K562 (cell line): ENCODE measurements at regions not wholly inside any gene's neighbourhood (a gene's known extent, or its start where the extent isn't known, plus 50 kb on each side); places are given as distances from the start of the nearest gene placed in this dataset.
A peak's percentile ranks its signal among the peaks of the same experiment; 100 is the strongest.

Experiments
- ATAC-seq: fragments of 200-7000 bp; cut with Tn5 transposase; 3 replicates; pipeline ENCODE4 v1.9.1; 2020; ENCODE audit warnings: moderate library complexity
- BruUV-seq: library from RNA; stranded (reverse); fragments of 400-500 nt; replicated peaks from 2 replicates; lab custom pipeline; 2021; lab: Mats Ljungman, UMichigan
- CTCF ChIA-PET: fragments of 300-600 bp; formaldehyde crosslinking; extraction: SDS; loops from one replicate; lab custom pipeline; 2021; ENCODE audit warnings: low intra/inter-chr PET ratio; lab: Yijun Ruan, JAX
- POLR2A ChIA-PET: fragments of 300-600, 350-650 bp; sonication (Branson Sonifier 250); formaldehyde crosslinking; extraction: SDS; loops from one replicate; lab custom pipeline; 2021; ENCODE audit warnings: antibody characterized with exemption, inconsistent platforms; lab: Yijun Ruan, JAX
- DNase-seq, 4 experiments: peaks; one replicate each; pipeline versions ENCODE4 v3.0.0 to v3.0.0-alpha.2; 2011 to 2018; ENCODE audit warnings: low spot score in 3 of 4, mixed read lengths in 3 of 4; ENCODE audit errors: extremely low read depth in 1 of 4
- FAIRE-seq: peaks from 2 replicates; lab custom pipeline; 2011; peaks lifted over from hg19 to GRCh38; lab: Jason Lieb, UNC
- H2AFZ ChIP-seq: 2 replicates; pipeline ENCODE4 v1.6.0; 2011; ENCODE audit warnings: low read depth, low read length, control low read depth, inconsistent platforms
- H3K27ac ChIP-seq: fragments of 200-600 bp; 3 replicates; pipeline ENCODE4 v1.8.0; 2011; ENCODE audit warnings: low read depth, mild to moderate bottlenecking, control low read depth, inconsistent platforms, low read length, moderate library complexity, mixed read lengths; ENCODE audit errors: extremely low read depth
- H3K27me3 ChIP-seq, 2 experiments: fragments of 300-600 bp in 1 of 2; 2 replicates in 1 of 2; 3 replicates in 1 of 2; pipeline versions ENCODE4 v1.6.0 to v1.8.0; 2011; ENCODE audit warnings: inconsistent platforms in 2 of 2, low read length in 2 of 2, mild to moderate bottlenecking in 1 of 2, mixed read lengths in 1 of 2, moderate library complexity in 1 of 2; ENCODE audit not compliant: control insufficient read depth in 2 of 2, insufficient read depth in 2 of 2
- H3K36me3 ChIP-seq: fragments of 300-600 bp; 3 replicates; pipeline ENCODE4 v1.8.0; 2011; ENCODE audit warnings: mild to moderate bottlenecking, low read length, inconsistent platforms; ENCODE audit not compliant: control insufficient read depth, insufficient read depth
- H3K4me1 ChIP-seq, 2 experiments: fragments of 200-600 bp in 1 of 2; replicated peaks in 1 of 2; 2 replicates in 1 of 2; 3 replicates in 1 of 2; pipeline versions ENCODE4 v1.5.1 to v1.8.0; 2011; ENCODE audit warnings: inconsistent platforms in 2 of 2, low read length in 2 of 2, mild to moderate bottlenecking in 1 of 2, mixed read lengths in 1 of 2, moderate library complexity in 1 of 2; ENCODE audit not compliant: control insufficient read depth in 2 of 2, insufficient read depth in 2 of 2
- H3K4me2 ChIP-seq: 2 replicates; pipeline ENCODE4 v1.6.1; 2011; ENCODE audit warnings: low read length, control low read depth, inconsistent platforms, mixed read lengths; ENCODE audit not compliant: insufficient read depth
- H3K4me3 ChIP-seq: fragments of 200-600 bp; sonication (generic), shearing (Covaris generic); 2 replicates; pipeline ENCODE4 v1.5.1; 2016; ENCODE audit warnings: control low read depth, inconsistent platforms
- H3K79me2 ChIP-seq: fragments of 200-600 bp; 3 replicates; pipeline ENCODE4 v1.8.0; 2011; ENCODE audit warnings: low read length, inconsistent platforms; ENCODE audit not compliant: control insufficient read depth, insufficient read depth
- H3K9ac ChIP-seq, 2 experiments: 2 replicates each; pipeline versions ENCODE4 v1.6.0 to v1.6.1; 2011; ENCODE audit warnings: low read depth in 2 of 2, low read length in 2 of 2, control low read depth in 1 of 2, inconsistent platforms in 1 of 2, mild to moderate bottlenecking in 1 of 2, mixed read lengths in 1 of 2; ENCODE audit not compliant: insufficient read depth in 1 of 2
- H3K9me1 ChIP-seq: one replicate; pipeline ENCODE4 v1.6.0; 2011; ENCODE audit warnings: inconsistent platforms, mild to moderate bottlenecking, low read length, moderate library complexity; ENCODE audit not compliant: control insufficient read depth, insufficient read depth
- H3K9me3 ChIP-seq: replicated peaks from 2 replicates; pipeline ENCODE4 v1.5.1; 2011; ENCODE audit warnings: low read depth, low read length, inconsistent platforms; ENCODE audit not compliant: control insufficient read depth, insufficient read depth
- H4K20me1 ChIP-seq: replicated peaks from 2 replicates; pipeline ENCODE4 v1.6.1; 2011; ENCODE audit warnings: low read length, inconsistent platforms, mixed read lengths; ENCODE audit not compliant: control insufficient read depth, insufficient read depth
- BRD9 ChIP-seq: fragments of 450-650 bp; IDR thresholded peaks from 2 replicates; pipeline ENCODE4 v1.6.1; 2018; ENCODE audit warnings: low read depth; ENCODE audit not compliant: partially characterized antibody
- CCAR2 ChIP-seq: fragments of 200-400 bp; formaldehyde crosslinking; IDR thresholded peaks from 2 replicates; pipeline ENCODE4 v1.6.1; 2017; ENCODE audit warnings: mild to moderate bottlenecking, low read depth, low read length
- CTBP1 ChIP-seq: fragments of 450-650 bp; IDR thresholded peaks from 2 replicates; pipeline ENCODE4 v1.6.1; 2016; ENCODE audit warnings: borderline replicate concordance
- ERF ChIP-seq: fragments of 450-650 bp; formaldehyde crosslinking; IDR thresholded peaks from 2 replicates; pipeline ENCODE4 v1.4.0; 2020; ENCODE audit warnings: mild to moderate bottlenecking, mixed read lengths
- FOXM1 ChIP-seq, 2 experiments: fragments of 450-650 bp in 1 of 2; sonication (generic) in 1 of 2; formaldehyde crosslinking in 1 of 2; IDR thresholded peaks; 2 replicates each; pipeline versions ENCODE4 v1.6.1 to v1.9.0; 2017 to 2022; ENCODE audit warnings: low read depth in 2 of 2, mild to moderate bottlenecking in 2 of 2, missing genetic modification reagents in 1 of 2, moderate library complexity in 1 of 2
- GTF2B ChIP-seq: IDR thresholded peaks from 2 replicates; pipeline ENCODE4 v1.6.1; 2011; ENCODE audit not compliant: insufficient read length; ENCODE audit errors: extremely low read depth
- MEF2A ChIP-seq: IDR thresholded peaks from 2 replicates; pipeline ENCODE4 v1.6.1; 2011; ENCODE audit warnings: low read depth, mild to moderate bottlenecking, low read length, moderate library complexity; ENCODE audit not compliant: control insufficient read depth
- MEIS2 ChIP-seq: fragments of 450-650 bp; IDR thresholded peaks from 2 replicates; pipeline ENCODE4 v1.6.1; 2014; ENCODE audit warnings: mild to moderate bottlenecking; ENCODE audit not compliant: partially characterized antibody
- NBN ChIP-seq: fragments of 450-650 bp; IDR thresholded peaks from 2 replicates; pipeline ENCODE4 v1.6.1; 2016; ENCODE audit warnings: low read depth, mild to moderate bottlenecking
- PPARD ChIP-seq: fragments of 250-450 bp; sonication (Bioruptor Pico); IDR thresholded peaks from 2 replicates; pipeline ENCODE4 v1.8.0; 2022; ENCODE audit warnings: inconsistent platforms, mild to moderate bottlenecking, moderate library complexity
- SMARCB1 ChIP-seq: IDR thresholded peaks from 2 replicates; pipeline ENCODE4 v1.6.1; 2011; ENCODE audit warnings: improper control_type of control experiment, low read depth; ENCODE audit not compliant: insufficient read length
- SREBF1 ChIP-seq: fragments of 150-350 bp; IDR thresholded peaks from 2 replicates; pipeline ENCODE4 v1.6.1; 2014; ENCODE audit warnings: antibody characterized with exemption, low read depth, low read length, borderline replicate concordance
- TAL1 ChIP-seq: fragments of 450-650 bp; IDR thresholded peaks from 2 replicates; pipeline ENCODE4 v1.6.1; 2016; ENCODE audit warnings: mild to moderate bottlenecking
- ZNF277 ChIP-seq: fragments of 250-450 bp; sonication (Bioruptor Pico); IDR thresholded peaks from 2 replicates; pipeline ENCODE4 v1.8.0; 2022; ENCODE audit warnings: inconsistent platforms, mild to moderate bottlenecking, moderate library complexity, borderline replicate concordance
- WGBS: fragments of 100-300 bp; shearing (Covaris generic); methylation state at CpG from one replicate; pipeline ENCODE4 v1.1.6; 2016; ENCODE audit warnings: low coverage, mixed read lengths; ENCODE audit not compliant: insufficient coverage; ENCODE audit errors: missing lambda C conversion rate; 5-methylcytosine and 5-hydroxymethylcytosine counted together
- in situ Hi-C: fragments of 300-500 bp; cut with MboI; formaldehyde crosslinking; loops from 4 replicates; pipeline ENCODE4 v1.15.0; 2018; ENCODE audit warnings: inconsistent platforms, mixed read lengths
- intact Hi-C: fragments of 100-400 bp; cut with micrococcal nuclease; formaldehyde crosslinking; loops from 2 replicates; pipeline ENCODE4 v1.14.2; 2022

- TF ChIP-seq MEF2A = no peak
- TF ChIP-seq, all 486 proteins: peak for 0
Measured at GRCh38 chr11:115950660-115951059, 446.4 kb upstream of the CADM1 start (continued).

GRCh38 chr11:115944596-115944995, 440.4 kb upstream of the CADM1 start:
- FAIRE-seq = no peak
- no peak for ATAC-seq

GRCh38 chr11:115942011-115942410, 437.8 kb upstream of the CADM1 start:
- in situ Hi-C loops = no loop called here
- ChIA-PET CTCF (no interaction called here), POLR2A (no interaction called here)
- Histone ChIP-seq H3K4me2 (no peak overlapping the region), H3K4me1 (no peaks in the 10 kb centered on the region), H3K79me2 (no peaks in the 10 kb centered on the region), H3K36me3 (no peaks in the 10 kb centered on the region), H4K20me1 (peaks cover 5% of the 10 kb centered on the region; the same call in 1 of the 2 replicates), H3K9me1 (no peaks in the 10 kb centered on the region), H3K27ac (no peak overlapping the region), H3K4me3 (no peak overlapping the region), H3K9ac (no peak overlapping the region), H3K9me3 (no peaks in the 10 kb centered on the region), H2AFZ (no peak overlapping the region), H3K27me3 (no peaks in the 10 kb centered on the region)
- DNase-seq = no peak
- no TSS peak for BruUV-seq
- 0% methylated on average over 2 of the region's 2 CpGs for WGBS
- FAIRE-seq = no peak
- intact Hi-C loops = no loop called here
- no peak for ATAC-seq
- TF ChIP-seq NBN (no peak), SMARCB1 (no peak), CTBP1 (no peak), CCAR2 (no peak), GTF2B (no peak), SREBF1 (no peak), PPARD (no peak), ERF (CRISPR knock-in tag) (no peak), FOXM1 (IDR thresholded peaks at IDR 0.05; ENCODE audit: low read depth) (no peak), FOXM1 (CRISPR knock-in tag; IDR thresholded peaks at IDR 0.05; ENCODE audit: low read depth) (no peak), BRD9 (no peak), ZNF277 (CRISPR knock-in tag) (no peak)

More at GRCh38 chr11:115944596-115944995, 440.4 kb upstream of the CADM1 start:
- ChIA-PET CTCF (no interaction called here), POLR2A (no interaction called here)
- in situ Hi-C loops (no loop called here), intact Hi-C loops (no loop called here)
- Histone ChIP-seq H3K4me1 (no peaks in the 10 kb centered on the region), H3K36me3 (no peaks in the 10 kb centered on the region), H2AFZ (no peak overlapping the region), H3K27me3 (no peaks in the 10 kb centered on the region), H3K4me2 (no peak overlapping the region), H3K79me2 (no peaks in the 10 kb centered on the region), H3K4me3 (no peak overlapping the region), H3K27ac (no peak overlapping the region), H4K20me1 (peaks cover 5% of the 10 kb centered on the region; the same call in 1 of the 2 replicates), H3K9me3 (no peaks in the 10 kb centered on the region), H3K9ac (no peak overlapping the region), H3K9me1 (no peaks in the 10 kb centered on the region)
- no peak for DNase-seq
- TF ChIP-seq MEIS2 = peak; percentile 17
- no peak for TF ChIP-seq TAL1
- 0% methylated on average over 8 of the region's 8 CpGs for WGBS
- BruUV-seq = no TSS peak
